Immature natural killer cell (primary cell): ENCODE measurements at regions not wholly inside any gene's neighbourhood (a gene's known extent, or its start where the extent isn't known, plus 50 kb on each side); places are given as distances from the start of the nearest gene placed in this dataset.
"Not testable (repeated sequence)": the region's sequence is repeated elsewhere in the genome, so short reads cannot be mapped to it uniquely, and the experiment has no call there.

ENCODE experiments used
- DNase-seq, 3 donors: peaks; one replicate each; pipeline ENCODE4 v3.0.0; 2022; ENCODE audit warnings: mixed read lengths in 1 of 3
- H3K27ac Mint-ChIP-seq, 6 donors: one replicate each; pipeline ENCODE4 v1.8.0; 2020; ENCODE audit warnings: mixed read lengths in 6 of 6, mild to moderate bottlenecking in 5 of 6, inconsistent platforms in 4 of 6, moderate library complexity in 3 of 6
- H3K27me3 Mint-ChIP-seq, 3 donors: one replicate each; pipeline ENCODE4 v1.8.0; 2020 to 2021; ENCODE audit warnings: low read depth in 3 of 3, mild to moderate bottlenecking in 3 of 3, mixed read lengths in 3 of 3, moderate library complexity in 3 of 3, inconsistent platforms in 1 of 3
- H3K36me3 Mint-ChIP-seq, 3 donors: one replicate each; pipeline ENCODE4 v1.8.0; 2020; ENCODE audit warnings: mixed read lengths in 3 of 3, inconsistent platforms in 2 of 3, mild to moderate bottlenecking in 2 of 3
- H3K4me1 Mint-ChIP-seq, 2 donors: one replicate each; pipeline ENCODE4 v1.8.0; 2020; ENCODE audit warnings: inconsistent platforms in 2 of 2, mild to moderate bottlenecking in 2 of 2, mixed read lengths in 2 of 2, moderate library complexity in 1 of 2
- H3K4me3 Mint-ChIP-seq, 5 donors: one replicate each; pipeline ENCODE4 v1.8.0; 2020; ENCODE audit warnings: mild to moderate bottlenecking in 5 of 5, mixed read lengths in 5 of 5, inconsistent platforms in 3 of 5, moderate library complexity in 3 of 5
- H3K9me3 Mint-ChIP-seq, 6 donors: one replicate each; pipeline ENCODE4 v1.8.0; 2020; ENCODE audit warnings: mild to moderate bottlenecking in 6 of 6, mixed read lengths in 6 of 6, inconsistent platforms in 4 of 6, moderate library complexity in 3 of 6

DNA sequence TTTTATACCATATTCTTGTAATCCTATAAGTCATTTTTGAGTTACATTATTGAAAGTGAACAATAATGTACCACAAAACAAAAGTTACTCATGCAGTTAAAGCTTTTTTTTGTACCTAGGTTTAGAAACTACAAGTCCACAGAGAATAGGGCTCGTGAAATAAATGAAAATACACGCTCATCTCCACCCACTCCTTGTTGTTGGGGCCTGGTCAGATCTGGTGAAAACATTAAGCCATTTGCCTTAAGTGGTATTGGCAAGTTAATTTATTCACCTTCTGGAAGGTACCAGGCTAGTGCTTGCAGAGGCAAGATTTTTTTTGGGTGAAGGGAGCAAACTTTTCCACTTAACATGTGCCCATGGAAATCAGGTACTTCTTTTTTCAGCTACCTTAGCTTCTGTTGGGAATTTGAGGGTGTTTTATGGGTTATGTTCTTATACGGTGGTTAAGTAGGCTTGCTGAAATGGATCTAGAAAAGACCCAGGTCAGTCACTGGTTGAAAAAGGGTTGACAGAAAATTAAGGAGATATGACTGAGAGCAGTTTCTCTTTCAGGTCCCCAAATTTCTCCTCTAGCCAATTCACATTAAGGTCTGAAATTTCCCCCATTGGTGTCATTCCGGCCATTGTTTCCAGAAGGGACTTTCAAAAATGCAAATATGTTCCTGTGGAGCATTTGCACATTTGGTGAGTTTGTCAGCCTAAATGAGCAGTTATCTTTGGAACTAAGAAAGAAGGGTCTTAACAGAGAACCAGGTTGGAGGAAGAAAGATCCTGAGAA, 143.3 kb downstream of the KCNRG start:
- no peak overlapping the region for H3K27ac Mint-ChIP-seq
- no peak for DNase-seq
- peaks cover 0 to 10% (median 8%) of the 10 kb centered on the region in 3 donors for H3K27me3 Mint-ChIP-seq
- no peaks in the 10 kb centered on the region for H3K9me3 Mint-ChIP-seq
- no peak overlapping the region for H3K4me3 Mint-ChIP-seq
- H3K36me3 Mint-ChIP-seq: peaks cover 0 to 3% (median 3%) of the 10 kb centered on the region in 3 donors
- no peaks in the 10 kb centered on the region for H3K4me1 Mint-ChIP-seq

- Mint-ChIP-seq H3K27me3 (peaks cover 0 to 10% (median 8%) of the 10 kb centered on the region in 3 donors), H3K4me3 (no peak overlapping the region), H3K9me3 (no peaks in the 10 kb centered on the region), H3K27ac (no peak overlapping the region), H3K36me3 (peaks cover 0 to 3% (median 3%) of the 10 kb centered on the region in 3 donors), H3K4me1 (no peaks in the 10 kb centered on the region)
- no peak for DNase-seq
Measured at GRCh38 chr13:50159607-50160006, 144.4 kb downstream of the KCNRG start.

DNA sequence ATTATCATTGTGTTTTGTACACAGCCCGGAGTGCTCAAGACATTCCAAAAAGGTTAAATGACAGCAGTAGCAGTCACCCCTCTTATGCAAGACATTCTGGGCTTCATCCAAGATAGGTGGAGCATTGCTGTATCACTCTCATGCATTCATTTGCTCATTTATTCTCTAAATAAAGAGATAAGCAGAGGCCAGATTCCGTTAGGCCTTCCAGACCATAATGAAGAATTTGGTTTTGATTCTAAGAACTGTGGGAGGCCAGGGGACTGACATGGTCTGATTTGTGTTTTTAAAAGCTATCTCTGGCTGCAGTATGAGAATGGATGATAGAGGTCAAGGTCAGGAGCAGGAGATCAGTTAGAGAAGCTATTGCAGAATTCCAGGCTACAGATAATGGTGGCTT, 145.8 kb downstream of the KCNRG start:
- H3K4me3 Mint-ChIP-seq: no peak overlapping the region
- H3K27ac Mint-ChIP-seq: no peak overlapping the region
- peaks cover 0 to 12% (median 11%) of the 10 kb centered on the region in 3 donors for H3K27me3 Mint-ChIP-seq
- DNase-seq: no peak
- H3K4me1 Mint-ChIP-seq: no peaks in the 10 kb centered on the region
- H3K36me3 Mint-ChIP-seq: peaks cover 0 to 3% (median 3%) of the 10 kb centered on the region in 3 donors
- H3K9me3 Mint-ChIP-seq: no peaks in the 10 kb centered on the region

GRCh38 chr13:50162001-50162400, 146.8 kb downstream of the KCNRG start:
- no peaks in the 10 kb centered on the region for H3K4me1 Mint-ChIP-seq
- H3K4me3 Mint-ChIP-seq: no peak overlapping the region
- H3K9me3 Mint-ChIP-seq: no peaks in the 10 kb centered on the region
- peaks cover 0 to 3% (median 3%) of the 10 kb centered on the region in 3 donors for H3K36me3 Mint-ChIP-seq
- no peak for DNase-seq
- no peak overlapping the region for H3K27ac Mint-ChIP-seq
- H3K27me3 Mint-ChIP-seq: peaks cover 0 to 10% (median 9%) of the 10 kb centered on the region in 3 donors

DNA sequence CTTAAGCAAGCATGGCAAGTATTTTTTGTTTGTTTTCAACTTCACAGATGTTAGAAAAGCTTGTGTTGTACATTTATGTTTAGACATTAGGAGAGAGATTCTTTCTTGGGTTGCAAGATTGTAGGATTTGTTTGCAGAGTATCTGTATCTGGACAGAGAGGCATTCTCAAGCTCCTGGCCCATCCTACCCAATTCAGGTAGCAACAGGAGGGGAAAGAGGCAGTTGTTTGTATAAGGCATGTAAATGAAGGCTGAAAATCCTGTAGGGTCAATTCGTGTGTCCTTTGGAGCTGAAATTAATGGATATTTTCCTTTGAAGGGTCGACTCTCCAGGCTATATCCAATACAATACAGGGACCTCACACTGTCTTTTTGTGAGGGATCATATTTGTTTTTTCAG, 147.3 kb downstream of the KCNRG start:
- Mint-ChIP-seq H3K27ac (no peak overlapping the region), H3K27me3 (peaks cover 0 to 10% (median 7%) of the 10 kb centered on the region in 3 donors), H3K4me1 (no peaks in the 10 kb centered on the region), H3K36me3 (peaks cover 0 to 3% (median 3%) of the 10 kb centered on the region in 3 donors), H3K4me3 (no peak overlapping the region), H3K9me3 (no peaks in the 10 kb centered on the region)
- no peak for DNase-seq

DNA sequence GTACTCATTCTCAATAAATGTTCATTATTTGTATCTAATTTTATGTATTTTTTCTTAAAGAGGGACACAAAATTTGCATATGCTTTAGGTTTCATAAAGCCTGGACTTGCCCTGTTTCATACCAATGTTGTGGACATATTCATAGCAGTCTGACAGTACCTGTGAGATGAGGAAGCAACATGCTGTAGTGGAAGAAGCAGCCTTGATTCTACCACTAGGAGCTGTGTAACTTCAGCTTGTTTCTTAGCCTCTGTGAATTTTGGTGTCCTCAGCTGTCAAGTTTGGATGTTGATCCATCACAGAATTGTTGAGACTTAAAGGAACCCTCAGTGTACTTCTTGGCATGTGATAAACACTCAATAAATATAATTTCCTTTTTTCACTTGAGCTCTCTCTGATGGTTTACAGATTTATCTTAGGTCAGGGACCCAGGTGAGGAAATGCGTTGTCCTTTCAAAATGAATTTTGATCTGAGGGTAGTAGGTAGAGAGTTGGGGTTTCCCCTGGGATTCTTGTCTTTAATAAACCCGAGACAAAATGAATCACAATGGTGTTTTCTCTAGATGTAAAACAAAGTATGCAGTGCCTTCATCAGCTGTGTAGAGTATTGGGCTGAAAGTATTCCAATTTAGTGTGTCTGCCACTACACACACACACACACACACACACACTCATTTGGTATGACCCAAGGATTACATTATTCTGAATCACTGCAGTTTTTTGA, 152.1 kb downstream of the KCNRG start:
- Mint-ChIP-seq H3K27me3 (peaks cover 1 to 3% (median 2%) of the 10 kb centered on the region in 3 donors), H3K27ac (no peak overlapping the region), H3K9me3 (no peaks in the 10 kb centered on the region), H3K4me1 (no peaks in the 10 kb centered on the region), H3K36me3 (no peaks in the 10 kb centered on the region), H3K4me3 (no peak overlapping the region)
- DNase-seq: no peak

DNA sequence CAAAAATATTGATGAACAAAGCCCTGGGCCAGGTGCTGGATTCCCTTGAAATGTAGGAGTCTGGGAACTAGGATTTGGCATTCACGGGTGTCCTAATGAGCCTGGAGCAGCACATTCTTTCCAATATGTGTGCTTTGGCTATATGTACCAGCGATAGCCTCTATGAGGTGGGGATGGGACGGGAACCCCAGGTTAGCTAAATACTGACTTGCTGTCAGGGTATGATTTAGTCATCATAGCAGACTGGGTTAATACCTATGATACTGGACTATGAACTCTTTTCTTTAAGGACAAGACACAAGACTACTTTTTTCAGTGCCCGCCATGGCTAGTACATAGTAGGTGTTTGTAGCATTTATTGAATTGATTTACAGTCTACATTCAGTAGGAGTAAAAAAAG, 152.7 kb downstream of the KCNRG start:
- DNase-seq: no peak
- Mint-ChIP-seq H3K9me3 (no peaks in the 10 kb centered on the region), H3K27ac (no peak overlapping the region), H3K27me3 (peaks cover 1 to 3% (median 2%) of the 10 kb centered on the region in 3 donors), H3K36me3 (no peaks in the 10 kb centered on the region), H3K4me1 (no peaks in the 10 kb centered on the region), H3K4me3 (no peak overlapping the region)

DNA sequence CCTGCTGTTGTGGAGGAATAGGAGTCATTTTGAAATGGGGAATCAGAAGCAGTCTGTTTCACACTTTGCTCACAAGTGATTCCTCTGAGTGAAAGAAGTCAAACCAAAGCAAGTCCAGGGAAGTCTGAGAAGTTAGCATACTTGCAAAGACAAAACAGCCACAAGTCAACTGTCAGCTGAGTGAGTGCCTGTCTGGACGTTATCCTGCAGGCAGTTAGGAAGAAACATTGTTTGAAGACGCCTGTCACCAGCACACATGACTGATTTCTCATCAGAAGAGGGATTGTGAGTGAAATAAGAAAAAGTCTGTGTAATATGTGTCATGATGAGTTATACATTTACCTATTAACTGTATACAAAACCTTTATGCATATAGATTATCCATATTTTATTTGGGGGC, 153.5 kb downstream of the KCNRG start:
- Mint-ChIP-seq H3K36me3 (no peaks in the 10 kb centered on the region), H3K9me3 (no peaks in the 10 kb centered on the region), H3K4me3 (no peak overlapping the region), H3K27ac (no peak overlapping the region), H3K4me1 (no peaks in the 10 kb centered on the region), H3K27me3 (peaks cover 1 to 3% (median 2%) of the 10 kb centered on the region in 3 donors)
- DNase-seq: no peak

DNA sequence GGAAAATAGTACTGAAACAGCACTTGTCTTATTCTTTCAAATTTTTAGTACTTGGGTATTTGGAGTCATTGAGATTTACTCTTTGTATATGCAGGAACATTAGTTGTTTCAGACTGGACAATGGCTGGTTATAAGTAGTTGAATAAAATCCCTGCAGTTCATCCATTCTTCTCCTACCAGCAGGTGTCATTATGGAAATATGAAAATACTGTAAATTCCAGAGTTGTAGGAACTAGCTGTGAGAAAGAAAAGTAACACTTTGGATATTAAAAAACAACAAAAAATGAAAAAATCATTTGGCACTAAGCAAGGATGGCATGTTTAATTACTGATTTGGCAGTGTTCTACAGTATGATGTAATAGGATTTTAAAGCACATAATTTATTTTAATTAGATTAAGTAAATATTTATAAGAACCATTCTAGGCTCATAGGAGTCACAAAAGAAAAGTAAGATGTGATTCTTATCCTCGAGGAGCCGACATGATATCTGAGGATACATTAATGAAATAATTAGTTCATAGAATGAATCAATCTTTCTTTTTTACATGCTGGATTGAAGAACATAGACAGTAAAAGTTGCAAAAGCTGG, 155.3 kb downstream of the KCNRG start:
- Mint-ChIP-seq H3K27ac (no peak overlapping the region), H3K4me3 (no peak overlapping the region), H3K36me3 (no peaks in the 10 kb centered on the region), H3K27me3 (peaks cover 0 to 4% (median 1%) of the 10 kb centered on the region in 3 donors), H3K4me1 (no peaks in the 10 kb centered on the region), H3K9me3 (no peaks in the 10 kb centered on the region)
- no peak for DNase-seq

DNA sequence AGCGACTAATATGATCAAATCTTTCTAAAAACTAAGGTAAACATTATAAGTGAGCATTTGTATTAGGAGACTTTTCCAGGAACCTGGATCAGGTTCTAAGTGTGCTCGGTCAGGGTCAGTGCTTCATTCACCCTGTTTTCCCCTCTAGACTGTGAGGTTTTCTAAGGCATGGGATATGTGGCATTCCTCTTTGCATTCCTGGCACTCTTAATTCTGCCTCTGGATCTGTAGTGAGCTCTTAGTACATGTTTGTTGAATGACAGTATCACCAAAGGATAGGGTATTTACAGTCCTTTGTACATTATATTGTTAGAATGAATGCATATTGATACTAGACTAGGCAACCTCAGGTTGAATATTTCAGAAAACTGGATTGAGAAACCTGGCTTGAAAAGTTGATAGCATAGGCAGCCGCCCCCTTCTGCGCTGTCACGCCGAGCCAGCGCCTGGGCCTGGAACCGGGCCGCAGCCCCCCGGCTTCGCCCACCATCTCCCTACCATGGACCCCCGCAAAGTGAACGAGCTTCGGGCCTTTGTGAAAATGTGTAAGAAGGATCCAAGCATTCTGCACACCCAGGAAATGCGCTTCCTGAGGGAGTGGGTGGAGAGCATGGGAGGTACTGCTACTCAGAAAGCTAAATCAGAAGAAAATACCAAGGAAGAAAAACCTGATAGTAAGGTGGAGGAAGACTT, 156.5 kb downstream of the KCNRG start:
- peak overlapping the region in 1 of 5 donors; percentile 3 for H3K4me3 Mint-ChIP-seq
- H3K27me3 Mint-ChIP-seq: peaks cover 0 to 4% (median 1%) of the 10 kb centered on the region in 3 donors
- no peak for DNase-seq
- H3K36me3 Mint-ChIP-seq: no peaks in the 10 kb centered on the region
- H3K9me3 Mint-ChIP-seq: no peaks in the 10 kb centered on the region
- H3K27ac Mint-ChIP-seq: no peak overlapping the region
- H3K4me1 Mint-ChIP-seq: no peaks in the 10 kb centered on the region

DNA sequence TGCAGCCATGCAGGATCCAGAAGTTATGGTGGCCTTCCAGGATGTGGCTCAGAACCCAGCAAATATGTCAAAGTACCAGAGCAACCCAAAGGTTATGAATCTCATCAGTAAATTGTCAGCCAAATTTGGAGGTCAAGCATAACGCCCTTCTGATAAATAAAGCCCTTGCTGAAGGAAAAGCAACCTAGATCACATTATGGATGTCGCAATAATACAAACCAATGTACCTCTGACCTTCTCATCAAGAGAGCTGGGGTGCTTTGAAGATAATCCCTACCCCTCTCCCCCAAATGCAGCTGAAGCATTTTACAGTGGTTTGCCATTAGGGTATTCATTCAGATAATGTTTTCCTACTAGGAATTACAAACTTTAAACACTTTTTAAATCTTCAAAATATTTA, 157.8 kb downstream of the KCNRG start:
- not testable (repeated sequence) for H3K9me3 Mint-ChIP-seq, H3K27ac Mint-ChIP-seq, H3K27me3 Mint-ChIP-seq, DNase-seq, H3K36me3 Mint-ChIP-seq, H3K4me1 Mint-ChIP-seq, H3K4me3 Mint-ChIP-seq

DNA sequence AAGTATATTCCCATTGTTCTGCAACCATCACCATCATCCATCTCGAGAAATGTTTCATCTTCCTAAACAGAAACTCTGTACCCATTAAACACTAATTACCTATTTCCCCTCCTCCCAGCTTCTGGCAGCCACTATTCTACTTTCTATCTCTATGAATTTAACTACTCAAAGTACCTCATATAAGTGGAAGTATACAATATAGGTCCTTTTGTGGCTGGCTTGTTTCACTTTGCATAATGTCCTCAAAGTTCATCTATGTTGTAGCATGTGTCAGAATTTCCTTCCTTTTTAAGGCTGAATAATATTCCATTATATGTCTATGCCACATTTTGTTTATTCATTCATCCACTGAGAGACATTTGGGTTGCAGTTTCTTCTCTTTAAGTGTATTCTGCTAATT, 159.4 kb downstream of the KCNRG start:
- no peak for DNase-seq
- Mint-ChIP-seq H3K27me3 (peaks cover 0 to 4% (median 0%) of the 10 kb centered on the region in 3 donors), H3K4me1 (no peaks in the 10 kb centered on the region), H3K9me3 (no peaks in the 10 kb centered on the region), H3K4me3 (no peak overlapping the region), H3K36me3 (no peaks in the 10 kb centered on the region), H3K27ac (no peak overlapping the region)

- no peak overlapping the region for H3K4me3 Mint-ChIP-seq
- no peaks in the 10 kb centered on the region for H3K9me3 Mint-ChIP-seq
- H3K36me3 Mint-ChIP-seq: no peaks in the 10 kb centered on the region
Measured at GRCh38 chr13:50179977-50180376, 164.7 kb downstream of the KCNRG start.

More at GRCh38 chr13:50179977-50180376, 164.7 kb downstream of the KCNRG start:
- Mint-ChIP-seq H3K4me1 (no peaks in the 10 kb centered on the region), H3K27ac (no peak overlapping the region), H3K27me3 (no peaks in the 10 kb centered on the region)
- no peak for DNase-seq
